HPDE6-E6E7 (cell line): ENCODE measurements at regions not wholly inside any gene's neighbourhood (a gene's known extent, or its start where the extent isn't known, plus 50 kb on each side); places are given as distances from the start of the nearest gene placed in this dataset.

Experiments used
- DNase-seq: peaks from one replicate; pipeline ENCODE4 v3.0.0; 2011; ENCODE audit warnings: missing footprints; ENCODE audit errors: extremely low spot score

GRCh38 chr5:118778941-118779340 is 209.4 kb downstream of the DTWD2 start:
- no peak for DNase-seq

- DNase-seq: no peak
Observed at GRCh38 chr5:118777189-118777736, 211.1 kb downstream of the DTWD2 start.

DNA sequence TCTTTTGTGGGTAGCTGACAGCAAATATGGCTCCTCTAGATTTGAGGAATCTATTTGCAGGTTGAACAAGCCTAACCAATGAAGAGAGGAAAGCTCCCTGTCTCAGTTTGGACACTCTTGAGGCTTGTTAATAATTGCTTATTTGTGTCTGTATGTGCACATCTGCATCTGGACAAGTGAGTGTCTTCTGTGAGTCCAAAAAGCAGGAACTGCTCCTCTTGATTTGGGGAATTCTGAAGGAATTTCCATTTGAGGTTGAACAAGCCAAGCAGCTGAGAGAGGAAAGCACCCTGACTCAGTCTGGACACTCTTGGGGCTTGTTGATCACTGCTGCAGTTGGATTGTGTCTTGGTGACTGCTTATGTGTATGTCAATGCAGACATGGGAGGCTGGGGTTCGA is 211.6 kb downstream of the DTWD2 start:
- DNase-seq: no peak

DNA sequence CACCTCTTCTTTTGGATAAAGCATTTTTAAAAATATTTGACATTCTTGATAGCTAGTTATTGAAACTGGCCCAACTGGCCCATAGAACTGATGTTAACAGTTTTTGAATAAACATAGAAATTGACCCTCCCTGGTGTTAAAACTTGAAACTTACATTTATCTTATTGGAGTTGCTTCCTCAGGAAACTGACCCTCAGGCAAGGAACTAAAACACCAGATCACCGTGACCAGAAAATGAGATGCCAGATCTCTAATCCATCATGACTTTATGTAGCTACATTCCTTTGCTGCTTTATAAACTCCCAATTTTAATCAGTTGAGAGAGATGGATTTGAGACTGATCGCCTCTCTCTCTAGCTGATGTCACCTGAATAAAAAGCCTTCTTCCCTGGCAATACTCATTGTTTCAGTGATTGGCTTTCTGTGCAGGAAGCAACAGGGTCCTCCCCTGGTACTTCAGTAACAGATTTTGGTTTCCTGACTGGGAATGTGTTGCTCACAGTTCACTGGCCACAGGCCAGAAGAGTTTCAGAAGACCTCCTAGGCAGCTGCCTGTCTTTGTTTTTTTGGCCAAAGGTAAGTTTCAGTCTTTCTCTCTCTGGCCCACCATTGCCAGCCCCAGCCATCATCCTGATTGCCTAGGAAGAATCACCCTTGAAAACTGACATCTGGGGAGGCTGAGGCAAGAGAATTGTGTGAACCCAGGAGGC is 212.4 kb downstream of the DTWD2 start:
- no peak for DNase-seq

GRCh38 chr5:118768607-118769175 is 219.7 kb downstream of the DTWD2 start:
- DNase-seq: no peak

GRCh38 chr5:118762291-118762690 is 226.1 kb downstream of the DTWD2 start:
- no peak for DNase-seq

DNA sequence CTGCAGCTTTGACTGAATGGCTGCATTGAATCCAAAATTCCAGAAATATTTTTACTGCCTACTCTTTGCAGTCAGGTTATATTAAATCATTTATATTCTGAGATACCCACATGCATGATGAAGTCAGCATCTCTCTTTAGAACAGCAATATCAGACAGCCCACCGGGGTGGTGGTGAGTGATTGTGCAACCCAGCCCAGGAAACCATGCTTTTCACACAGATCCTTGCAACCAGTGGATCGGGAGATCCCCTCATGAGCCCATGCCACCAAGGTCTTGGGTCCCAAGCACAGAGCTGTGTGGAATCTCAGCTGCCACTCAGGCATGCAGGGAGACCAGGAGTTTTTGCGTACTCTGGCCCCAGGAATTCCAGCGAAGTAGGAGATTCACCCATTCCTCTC is 226.5 kb downstream of the DTWD2 start:
- DNase-seq: no peak

- DNase-seq: no peak
Observed at GRCh38 chr5:118752969-118753368, 235.4 kb downstream of the DTWD2 start.

DNA sequence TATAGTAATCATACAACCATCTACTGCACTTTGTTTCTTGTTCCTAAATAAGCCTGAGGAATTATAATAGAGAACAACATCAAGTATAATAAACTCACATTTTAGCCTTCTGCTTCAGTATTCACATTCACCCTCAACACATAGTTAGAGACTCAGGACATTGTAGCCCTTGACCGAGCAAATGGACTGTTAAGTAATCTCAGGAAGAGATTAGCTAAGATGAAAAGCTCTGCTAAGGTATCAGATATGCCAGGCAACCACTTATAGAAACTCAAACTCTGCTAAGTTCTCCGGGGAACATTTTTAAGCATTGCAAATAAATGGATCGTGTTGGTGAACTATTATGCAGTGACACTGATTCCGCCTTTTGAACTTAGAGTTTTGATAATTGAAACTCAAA is 252.0 kb downstream of the DTWD2 start:
- no peak for DNase-seq

DNA sequence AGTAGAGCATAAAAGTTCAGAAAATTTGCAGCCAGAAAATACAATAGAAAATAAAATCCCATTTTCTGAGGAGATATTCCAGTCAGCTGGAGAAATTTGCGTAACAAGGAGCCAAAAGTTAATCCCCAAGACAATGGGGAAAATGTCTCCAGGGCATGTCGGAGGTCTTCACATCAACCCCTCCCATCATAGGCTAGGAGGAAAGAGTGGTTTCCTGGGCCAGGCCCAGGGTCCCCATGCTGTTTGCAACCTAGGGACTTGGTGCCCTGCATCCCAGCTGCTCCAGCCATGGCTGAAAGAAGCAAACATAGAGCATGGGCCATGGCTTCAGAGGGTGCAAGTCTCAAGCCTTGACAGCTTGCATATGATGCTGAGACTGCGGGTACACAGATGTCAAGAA is 255.0 kb downstream of the DTWD2 start:
- DNase-seq: no peak

DNA sequence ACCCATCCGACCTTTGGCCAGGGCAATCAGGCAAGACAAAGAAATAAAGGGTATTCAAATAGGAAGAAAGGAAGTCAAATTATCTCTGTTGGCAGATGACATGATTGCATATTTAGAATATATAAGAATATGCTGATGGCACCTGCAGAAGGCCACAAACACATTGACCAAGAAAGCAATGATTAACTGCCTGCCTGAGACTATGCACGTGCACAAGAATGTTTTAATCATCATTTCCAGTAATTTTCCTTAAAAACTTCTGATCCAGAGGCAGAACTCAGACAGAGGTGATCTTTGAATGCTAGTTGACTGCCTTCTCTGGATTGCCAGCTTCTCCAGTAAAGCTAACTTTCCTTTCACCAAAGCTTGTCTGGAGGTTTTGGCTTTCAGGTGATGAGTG is 260.2 kb downstream of the DTWD2 start:
- DNase-seq: no peak

DNA sequence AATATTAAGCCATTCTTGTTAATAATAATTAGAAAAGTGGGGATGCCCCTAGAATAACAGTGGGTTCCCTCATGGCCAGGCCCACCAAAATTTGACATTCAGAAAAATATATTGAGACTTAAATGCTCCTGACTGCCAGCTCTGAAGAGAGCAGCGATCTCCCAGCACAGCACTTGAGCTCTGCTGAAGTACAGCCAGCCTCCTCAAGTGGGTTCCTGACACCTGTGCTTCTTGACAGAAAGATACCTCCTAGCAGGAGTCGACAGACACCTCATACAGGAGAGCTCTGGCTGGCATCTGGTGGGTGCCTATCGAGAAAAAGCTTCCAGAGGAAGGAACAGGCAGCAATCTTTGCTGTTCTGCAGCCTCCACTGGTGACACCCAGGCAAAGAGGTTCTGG is 261.5 kb downstream of the DTWD2 start:
- DNase-seq: no peak

DNA sequence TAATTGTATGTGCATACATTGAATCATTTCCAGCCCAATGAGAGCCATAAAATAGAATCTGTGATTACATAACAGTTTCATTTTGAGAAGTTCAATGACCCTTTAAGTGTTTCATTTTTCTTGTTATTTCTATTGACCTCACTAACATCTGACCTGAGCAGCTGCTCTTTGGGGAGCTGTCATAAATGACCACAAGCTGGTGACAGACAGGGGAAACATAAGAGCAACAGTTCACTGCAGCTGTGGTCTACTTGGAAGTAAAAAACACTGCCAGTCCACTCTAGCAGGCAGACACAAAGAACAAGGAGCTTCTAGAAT is 265.4 kb downstream of the DTWD2 start:
- DNase-seq: no peak

GRCh38 chr5:118722122-118723020 is 266.0 kb downstream of the DTWD2 start:
- no peak for DNase-seq

GRCh38 chr5:118711727-118712126 is 276.6 kb downstream of the DTWD2 start:
- DNase-seq: no peak

- DNase-seq: no peak
Observed at GRCh38 chr5:118705959-118706667, 282.2 kb downstream of the DTWD2 start.

GRCh38 chr5:118703241-118703640 is 285.1 kb downstream of the DTWD2 start:
- DNase-seq: no peak

DNA sequence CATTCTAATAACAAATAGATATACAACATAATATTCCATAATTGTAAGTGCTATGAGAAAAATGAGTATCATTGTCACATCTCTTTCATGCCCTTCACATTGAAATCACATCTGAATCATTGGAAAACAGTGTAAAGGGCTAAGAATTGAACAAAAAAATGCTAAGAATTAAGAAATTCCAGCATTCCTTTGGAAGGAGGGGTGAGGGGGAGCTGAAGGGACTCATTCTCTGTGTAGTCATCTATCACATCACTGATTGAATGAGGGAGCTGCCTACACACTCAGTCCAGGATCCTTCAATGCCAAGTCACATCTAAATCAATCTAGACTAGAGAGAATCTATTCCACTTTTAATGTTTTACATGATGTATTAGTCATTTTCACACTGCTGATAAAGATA is 286.6 kb downstream of the DTWD2 start:
- DNase-seq: no peak

GRCh38 chr5:118700510-118700909 is 287.8 kb downstream of the DTWD2 start:
- no peak for DNase-seq

GRCh38 chr5:118698774-118699173 is 289.6 kb downstream of the DTWD2 start:
- DNase-seq: no peak

- DNase-seq: no peak
Observed at GRCh38 chr5:118696076-118696475, 292.3 kb downstream of the DTWD2 start.

DNA sequence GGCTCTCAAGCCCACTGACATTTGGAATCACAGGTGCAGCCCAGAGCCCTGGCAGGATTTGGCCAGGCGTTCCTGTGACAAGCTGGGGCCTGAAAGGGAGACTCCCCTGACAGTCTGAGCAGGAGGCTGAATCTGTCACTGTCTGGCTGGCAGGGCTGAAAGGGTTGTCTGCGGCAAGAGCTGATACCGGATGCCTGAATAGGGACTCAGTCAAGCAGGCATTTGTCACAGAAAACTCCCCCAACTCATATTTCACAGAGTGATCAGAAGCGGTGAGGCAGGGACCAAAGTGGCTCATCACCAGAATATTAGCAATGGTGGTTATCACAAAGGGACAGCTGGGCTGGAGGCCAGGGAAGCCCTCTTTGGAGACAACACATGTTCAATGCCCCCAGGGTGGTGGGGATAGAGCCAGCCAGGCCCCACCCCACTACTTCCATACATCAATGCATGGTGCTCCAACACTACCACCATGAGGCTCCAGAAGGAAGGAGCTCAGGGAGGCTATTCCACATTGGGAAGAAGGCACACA is 295.5 kb downstream of the DTWD2 start:
- no peak for DNase-seq
